ENCODE measurements at regions not wholly inside any gene's neighbourhood (a gene's known extent, or its start where the extent isn't known, plus 50 kb on each side); places are given as distances from the start of the nearest gene placed in this dataset.

GRCh38 chr1:90650401-90650800 is 66.7 kb downstream of the BARHL2 start:
- no peak for DNase-seq
- Histone ChIP-seq H3K36me3 (no peaks in the 10 kb centered on the region), H3K27me3 (no peaks in the 10 kb centered on the region), H3K4me3 (no peak overlapping the region), H3K27ac (no peak overlapping the region), H3K9me3 (replicated peaks) (no peaks in the 10 kb centered on the region), H3K4me1 (no peaks in the 10 kb centered on the region)

DNA sequence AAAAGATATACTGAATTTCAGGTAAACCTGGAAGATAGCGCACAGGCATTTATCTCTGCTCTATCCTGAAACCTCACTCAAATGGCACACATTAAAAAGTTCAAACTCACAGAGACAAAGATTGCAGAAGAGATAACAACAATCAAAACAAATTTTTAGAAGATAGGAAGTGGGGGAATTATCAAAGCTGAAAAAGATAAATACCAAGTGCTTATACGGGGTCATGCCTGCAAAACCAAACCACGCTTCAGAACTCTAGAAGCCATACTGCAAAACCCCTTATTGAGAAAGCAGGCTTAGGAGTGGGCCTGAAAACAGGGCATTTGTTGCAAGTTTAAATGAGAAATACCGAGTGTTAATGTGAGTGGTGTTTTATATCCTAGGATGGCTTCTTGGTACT is 76.8 kb downstream of the BARHL2 start:
- Histone ChIP-seq H3K9me3 (replicated peaks) (no peaks in the 10 kb centered on the region), H3K4me3 (no peak overlapping the region), H3K4me1 (no peaks in the 10 kb centered on the region), H3K36me3 (no peaks in the 10 kb centered on the region), H3K27me3 (no peaks in the 10 kb centered on the region), H3K27ac (no peak overlapping the region)
- DNase-seq, result no peak

DNA sequence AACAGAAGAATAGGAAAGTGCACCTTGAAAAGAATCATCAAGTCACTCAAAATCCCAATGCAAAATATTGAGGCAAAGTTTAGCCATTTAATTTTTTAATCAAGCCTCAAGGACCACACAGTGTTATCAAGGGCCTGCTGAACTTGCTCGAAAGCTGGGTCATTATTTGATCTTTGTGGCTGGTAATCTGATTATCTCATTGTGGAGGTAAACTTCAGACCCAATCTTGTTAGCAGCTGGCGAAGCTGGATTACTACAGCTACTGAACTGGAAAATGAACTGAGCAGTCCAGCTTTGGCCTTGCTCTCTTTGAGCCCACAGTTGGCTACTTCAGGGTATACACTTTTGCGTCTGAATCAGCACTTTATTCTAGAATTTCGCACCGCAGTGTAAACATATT is 94.4 kb downstream of the BARHL2 start:
- Histone ChIP-seq H3K9me3 (replicated peaks) (no peaks in the 10 kb centered on the region), H3K4me1 (no peaks in the 10 kb centered on the region), H3K4me3 (no peak overlapping the region), H3K36me3 (no peaks in the 10 kb centered on the region), H3K27me3 (no peaks in the 10 kb centered on the region), H3K27ac (no peak overlapping the region)
- no peak for DNase-seq

- H3K36me3 ChIP-seq, result no peaks in the 10 kb centered on the region
- DNase-seq, result no peak
- H3K9me3 ChIP-seq (replicated peaks), result no peaks in the 10 kb centered on the region
These were observed 95.1 kb downstream of the BARHL2 start for GRCh38 chr1:90621986-90622385.

DNA sequence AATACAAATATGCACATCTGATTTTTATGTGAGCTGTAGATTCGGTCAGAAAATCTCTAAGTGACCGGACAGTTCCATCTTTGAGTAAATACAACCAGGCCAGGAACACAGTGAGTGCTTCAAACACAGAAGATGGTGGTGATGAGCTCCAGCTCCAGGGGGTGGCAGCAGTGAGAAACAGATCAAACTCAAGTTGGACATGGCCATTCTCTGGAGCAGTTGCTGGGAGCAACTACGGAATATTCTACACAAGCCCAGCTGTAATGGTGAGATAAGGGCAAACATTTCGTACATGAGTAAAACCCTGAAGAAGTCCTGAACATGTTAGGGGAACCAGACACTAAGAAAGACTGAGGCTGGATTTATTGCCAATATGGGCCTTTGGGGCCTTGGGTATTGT is 100.7 kb downstream of the BARHL2 start:
- peak; percentile 14 to 48 for DNase-seq
- no peaks in the 10 kb centered on the region for H3K4me1 ChIP-seq

More at GRCh38 chr1:90621986-90622385, 95.1 kb downstream of the BARHL2 start:
- Histone ChIP-seq H3K4me1 (no peaks in the 10 kb centered on the region), H3K4me3 (no peak overlapping the region), H3K27ac (no peak overlapping the region), H3K27me3 (no peaks in the 10 kb centered on the region)

GRCh38 chr1:90614872-90615271 is 102.2 kb downstream of the BARHL2 start:
- Histone ChIP-seq H3K27ac (no peak overlapping the region), H3K9me3 (replicated peaks) (no peaks in the 10 kb centered on the region), H3K4me1 (no peaks in the 10 kb centered on the region), H3K27me3 (no peaks in the 10 kb centered on the region), H3K36me3 (no peaks in the 10 kb centered on the region), H3K4me3 (no peak overlapping the region)
- DNase-seq, result peak in 1 of 2 experiments; percentile 13

More for the DNA sequence above, 100.7 kb downstream of the BARHL2 start:
- Histone ChIP-seq H3K4me3 (no peak overlapping the region), H3K27me3 (no peaks in the 10 kb centered on the region), H3K9me3 (replicated peaks) (no peaks in the 10 kb centered on the region), H3K27ac (no peak overlapping the region), H3K36me3 (no peaks in the 10 kb centered on the region)

GRCh38 chr1:90613371-90613770 is 103.7 kb downstream of the BARHL2 start:
- H3K4me3 ChIP-seq, result no peak overlapping the region
- H3K36me3 ChIP-seq, result no peaks in the 10 kb centered on the region
- no peaks in the 10 kb centered on the region for H3K27me3 ChIP-seq
- no peaks in the 10 kb centered on the region for H3K9me3 ChIP-seq (replicated peaks)
- DNase-seq, result no peak
- no peak overlapping the region for H3K27ac ChIP-seq
- no peaks in the 10 kb centered on the region for H3K4me1 ChIP-seq

DNA sequence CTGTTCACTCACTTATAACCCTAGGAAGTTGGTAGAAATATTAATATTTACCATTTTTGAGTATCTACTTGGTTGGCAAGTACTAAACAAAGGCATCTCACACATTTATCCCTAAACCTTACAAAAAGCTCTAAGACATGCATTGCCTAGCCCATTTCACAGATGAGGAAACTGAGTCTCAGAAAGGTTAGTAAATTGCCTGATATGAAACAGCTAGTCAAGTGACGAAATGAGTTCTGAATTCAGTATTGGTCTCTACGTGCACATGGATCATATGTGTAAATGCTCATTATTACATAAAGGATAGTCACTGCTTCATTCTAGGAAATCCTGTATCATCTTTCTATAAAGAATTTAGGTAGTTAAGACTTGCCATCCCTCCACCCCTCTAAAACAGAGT is 105.1 kb downstream of the BARHL2 start:
- Histone ChIP-seq H3K27ac (no peak overlapping the region), H3K4me3 (no peak overlapping the region), H3K9me3 (replicated peaks) (no peaks in the 10 kb centered on the region), H3K36me3 (no peaks in the 10 kb centered on the region), H3K27me3 (no peaks in the 10 kb centered on the region), H3K4me1 (no peaks in the 10 kb centered on the region)
- no peak for DNase-seq

GRCh38 chr1:90607736-90608135 is 109.4 kb downstream of the BARHL2 start:
- no peaks in the 10 kb centered on the region for H3K4me1 ChIP-seq
- no peaks in the 10 kb centered on the region for H3K36me3 ChIP-seq
- no peak overlapping the region for H3K4me3 ChIP-seq
- H3K9me3 ChIP-seq (replicated peaks), result no peaks in the 10 kb centered on the region
- no peak for DNase-seq
- no peak overlapping the region for H3K27ac ChIP-seq
- H3K27me3 ChIP-seq, result no peaks in the 10 kb centered on the region

- H3K36me3 ChIP-seq, result no peaks in the 10 kb centered on the region
- H3K4me3 ChIP-seq, result no peak overlapping the region
- no peak for DNase-seq
- H3K4me1 ChIP-seq, result no peaks in the 10 kb centered on the region
- H3K27ac ChIP-seq, result no peak overlapping the region
- no peaks in the 10 kb centered on the region for H3K27me3 ChIP-seq
- H3K9me3 ChIP-seq (replicated peaks), result no peaks in the 10 kb centered on the region
These were observed 112.0 kb downstream of the BARHL2 start for GRCh38 chr1:90605070-90605469.

GRCh38 chr1:90593312-90593711 is 123.8 kb downstream of the BARHL2 start:
- H3K27ac ChIP-seq, result no peak overlapping the region

DNA sequence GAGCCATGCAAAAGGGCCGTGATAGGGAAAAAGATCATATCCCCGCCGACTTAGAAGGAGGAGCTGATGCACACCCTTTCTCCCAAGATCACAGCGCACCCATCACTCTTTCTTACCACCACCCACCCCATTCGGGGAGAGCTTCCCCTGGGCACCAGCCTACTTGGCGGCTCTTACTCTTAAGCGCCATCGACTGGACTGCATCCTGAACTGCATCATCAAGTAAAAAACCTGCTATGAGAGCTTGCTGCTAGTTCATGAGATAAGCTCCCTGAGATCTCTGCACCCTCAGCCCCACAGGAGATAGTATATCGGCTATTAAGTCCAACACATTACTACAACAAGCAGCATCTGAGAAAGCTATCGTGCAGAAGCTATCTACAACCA is 125.1 kb downstream of the BARHL2 start:
- H3K4me3 ChIP-seq, result no peak overlapping the region
- H3K36me3 ChIP-seq, result no peaks in the 10 kb centered on the region
- no peaks in the 10 kb centered on the region for H3K4me1 ChIP-seq
- no peaks in the 10 kb centered on the region for H3K9me3 ChIP-seq (replicated peaks)
- DNase-seq, result no peak
- no peak overlapping the region for H3K27ac ChIP-seq
- H3K27me3 ChIP-seq, result no peaks in the 10 kb centered on the region

More at GRCh38 chr1:90593312-90593711, 123.8 kb downstream of the BARHL2 start:
- H3K4me1 ChIP-seq, result no peaks in the 10 kb centered on the region
- H3K36me3 ChIP-seq, result no peaks in the 10 kb centered on the region
- no peak overlapping the region for H3K4me3 ChIP-seq
- no peaks in the 10 kb centered on the region for H3K27me3 ChIP-seq
- H3K9me3 ChIP-seq (replicated peaks), result no peaks in the 10 kb centered on the region
- DNase-seq, result no peak

- no peak for DNase-seq
- H3K27ac ChIP-seq, result no peak overlapping the region
- no peak overlapping the region for H3K4me3 ChIP-seq
- no peaks in the 10 kb centered on the region for H3K36me3 ChIP-seq
- no peaks in the 10 kb centered on the region for H3K27me3 ChIP-seq
- H3K4me1 ChIP-seq, result no peaks in the 10 kb centered on the region
- no peaks in the 10 kb centered on the region for H3K9me3 ChIP-seq (replicated peaks)
These were observed 125.6 kb downstream of the BARHL2 start for GRCh38 chr1:90591355-90591969.

- H3K27ac ChIP-seq, result no peak overlapping the region
- H3K4me3 ChIP-seq, result no peak overlapping the region
- no peaks in the 10 kb centered on the region for H3K4me1 ChIP-seq
- no peaks in the 10 kb centered on the region for H3K36me3 ChIP-seq
- DNase-seq, result no peak
- no peaks in the 10 kb centered on the region for H3K9me3 ChIP-seq (replicated peaks)
- no peaks in the 10 kb centered on the region for H3K27me3 ChIP-seq
These were observed 136.9 kb downstream of the BARHL2 start for GRCh38 chr1:90580176-90580575.

DNA sequence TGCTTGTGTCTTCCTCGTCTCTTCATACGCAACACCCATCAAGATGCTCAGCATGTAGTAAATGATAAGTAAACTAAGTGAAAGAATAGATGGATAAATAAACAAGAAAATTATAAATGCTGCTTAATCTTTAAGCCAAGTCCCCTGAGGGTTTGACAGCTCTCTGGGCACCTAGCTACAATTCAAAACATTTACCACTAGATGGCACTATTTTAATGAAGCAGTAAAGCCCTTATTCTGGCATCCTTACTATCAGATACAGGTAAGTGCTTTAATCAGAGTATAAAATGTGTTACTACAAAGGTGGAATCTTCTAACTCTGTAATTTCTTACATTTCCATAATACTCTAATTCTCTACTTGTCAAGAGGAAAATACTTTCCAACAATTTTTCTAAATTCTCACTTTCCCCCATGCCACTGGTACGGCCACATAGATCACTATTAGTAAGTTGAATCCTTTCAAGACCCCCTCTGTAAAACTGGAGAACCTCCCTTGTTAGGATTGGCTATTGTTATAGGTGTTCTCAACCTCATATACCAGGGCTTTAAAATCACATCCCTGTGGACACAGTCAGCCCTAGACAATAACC is 137.8 kb downstream of the BARHL2 start:
- no peaks in the 10 kb centered on the region for H3K36me3 ChIP-seq
- H3K27me3 ChIP-seq, result no peaks in the 10 kb centered on the region
- no peaks in the 10 kb centered on the region for H3K4me1 ChIP-seq
- no peak overlapping the region for H3K4me3 ChIP-seq
- peak in 1 of 2 experiments; percentile 56 for DNase-seq
- no peaks in the 10 kb centered on the region for H3K9me3 ChIP-seq (replicated peaks)
- H3K27ac ChIP-seq, result no peak overlapping the region

All from SJCRH30 (cell line).